ENCODE measurements at regions not wholly inside any gene's neighbourhood (a gene's known extent, or its start where the extent isn't known, plus 50 kb on each side); places are given as distances from the start of the nearest gene placed in this dataset.

DNA sequence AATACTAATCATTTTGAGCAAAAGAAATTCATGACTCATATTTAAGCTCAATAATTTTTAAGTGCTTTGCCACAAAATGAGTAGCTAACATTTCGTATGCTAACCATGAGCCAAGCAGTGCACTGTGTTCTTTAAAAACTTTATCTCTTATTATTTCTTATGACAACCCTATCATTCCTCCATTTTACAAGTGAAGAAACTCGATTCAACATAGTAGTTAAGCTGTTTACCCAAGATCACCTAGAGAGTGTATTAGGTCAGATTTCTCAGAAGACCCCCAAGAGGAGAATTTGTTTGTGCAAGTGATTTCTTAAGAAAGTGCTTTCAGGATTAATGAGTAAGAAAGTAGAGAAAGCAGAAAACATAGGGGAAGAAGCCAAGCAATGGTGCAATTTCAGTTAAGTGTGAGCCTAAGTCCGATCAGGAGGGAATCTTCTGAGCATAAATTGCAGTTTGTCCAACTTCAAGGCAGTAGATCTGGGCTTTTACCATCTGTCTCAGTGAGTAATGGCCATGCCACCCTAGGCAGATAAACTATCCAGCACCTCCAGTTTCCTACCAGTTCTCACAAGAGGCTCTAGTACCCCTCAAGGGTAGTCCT, 202.7 kb downstream of the SCG2 start:
- Histone ChIP-seq H3K4me1 (ENCODE audit: low read depth) (no peaks in the 10 kb centered on the region), H3K4me3 (no peak overlapping the region), H3K36me3 (ENCODE audit: low read depth) (no peaks in the 10 kb centered on the region), H3K9me3 (no peaks in the 10 kb centered on the region)
- ATAC-seq (no peak), DNase-seq (no peak)
- intact Hi-C loops (cut with DNase I, micrococcal nuclease) = no loop called here
- no peak for TF ChIP-seq CTCF (IDR thresholded peaks at IDR 0.05)

DNA sequence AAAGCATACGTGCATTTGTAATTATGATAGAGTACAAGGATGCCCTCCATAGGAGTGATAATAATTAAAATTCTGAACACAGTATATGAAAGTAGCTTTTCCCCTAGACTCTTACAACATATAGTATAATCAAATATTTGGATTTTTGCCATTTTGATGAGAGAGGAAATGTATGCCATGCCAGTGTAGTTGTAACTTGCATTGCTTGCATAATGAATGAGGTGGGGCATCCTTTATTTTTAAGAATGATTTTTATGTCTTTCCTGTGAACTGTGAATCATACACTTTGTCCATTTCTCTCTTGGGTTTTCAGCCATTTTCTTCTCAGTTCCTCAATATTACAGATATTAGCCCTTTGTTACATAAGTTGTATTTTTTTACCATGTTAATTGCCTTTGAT, 197.5 kb downstream of the SCG2 start:
- no peak for TF ChIP-seq CTCF (IDR thresholded peaks at IDR 0.05)
- intact Hi-C loops (cut with DNase I, micrococcal nuclease) = no loop called here

DNA sequence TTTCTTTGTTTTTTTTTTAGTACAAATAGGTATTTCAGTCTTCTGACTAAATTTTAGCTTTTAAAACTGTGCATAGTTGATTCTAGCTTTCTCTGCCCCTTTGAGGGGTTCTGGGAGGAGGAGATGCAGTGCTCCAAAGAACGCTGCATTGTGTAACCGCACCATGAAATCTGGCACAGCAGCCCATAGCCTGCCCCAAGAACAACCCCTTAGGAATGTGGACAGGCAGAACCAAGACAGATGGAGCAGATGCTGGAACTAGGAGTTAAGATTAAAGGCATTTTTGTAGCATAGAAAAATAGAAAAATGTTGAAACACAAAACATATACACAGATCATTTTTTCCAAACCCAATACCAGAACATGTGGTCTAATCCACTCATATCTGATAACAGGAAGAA, 187.5 kb downstream of the SCG2 start:
- no peak for DNase-seq
- no peak for ATAC-seq

More for the DNA sequence above, 197.5 kb downstream of the SCG2 start:
- DNase-seq = no peak
- ATAC-seq = no peak
- Histone ChIP-seq H3K4me3 (no peak overlapping the region), H3K36me3 (ENCODE audit: low read depth) (no peaks in the 10 kb centered on the region), H3K4me1 (ENCODE audit: low read depth) (no peaks in the 10 kb centered on the region), H3K9me3 (no peaks in the 10 kb centered on the region)

DNA sequence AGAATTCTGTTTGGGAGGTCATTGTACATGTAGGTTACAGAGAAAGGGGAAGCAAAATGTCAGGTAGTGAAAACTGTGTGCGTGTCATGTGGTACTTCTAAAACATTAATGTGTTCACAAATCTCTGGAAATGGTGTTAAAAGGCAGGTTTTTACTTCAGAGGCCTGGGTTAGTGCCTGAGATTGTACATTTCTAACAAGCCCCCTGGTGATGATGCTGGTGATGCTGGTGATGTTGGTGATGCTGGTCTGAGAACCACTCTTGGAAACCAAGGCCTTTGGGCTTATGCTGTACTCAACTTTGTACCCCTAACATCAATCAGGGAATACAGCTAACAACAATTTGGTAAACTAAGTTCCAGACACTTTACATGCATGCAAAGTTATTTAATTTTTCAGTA, 187.1 kb downstream of the SCG2 start:
- TF ChIP-seq CTCF (IDR thresholded peaks at IDR 0.05) = no peak
- H3K4me1 ChIP-seq (ENCODE audit: low read depth) = no peaks in the 10 kb centered on the region
- DNase-seq (no peak), ATAC-seq (no peak)
- H3K36me3 ChIP-seq (ENCODE audit: low read depth) = no peaks in the 10 kb centered on the region
- intact Hi-C loops (cut with DNase I, micrococcal nuclease) = no loop called here
- no peak overlapping the region for H3K4me3 ChIP-seq
- no peaks in the 10 kb centered on the region for H3K9me3 ChIP-seq

More for the DNA sequence above, 187.5 kb downstream of the SCG2 start:
- Histone ChIP-seq H3K9me3 (no peaks in the 10 kb centered on the region), H3K36me3 (ENCODE audit: low read depth) (no peaks in the 10 kb centered on the region), H3K4me3 (no peak overlapping the region), H3K4me1 (ENCODE audit: low read depth) (no peaks in the 10 kb centered on the region)
- intact Hi-C loops (cut with DNase I, micrococcal nuclease) = no loop called here
- no peak for TF ChIP-seq CTCF (IDR thresholded peaks at IDR 0.05)

DNA sequence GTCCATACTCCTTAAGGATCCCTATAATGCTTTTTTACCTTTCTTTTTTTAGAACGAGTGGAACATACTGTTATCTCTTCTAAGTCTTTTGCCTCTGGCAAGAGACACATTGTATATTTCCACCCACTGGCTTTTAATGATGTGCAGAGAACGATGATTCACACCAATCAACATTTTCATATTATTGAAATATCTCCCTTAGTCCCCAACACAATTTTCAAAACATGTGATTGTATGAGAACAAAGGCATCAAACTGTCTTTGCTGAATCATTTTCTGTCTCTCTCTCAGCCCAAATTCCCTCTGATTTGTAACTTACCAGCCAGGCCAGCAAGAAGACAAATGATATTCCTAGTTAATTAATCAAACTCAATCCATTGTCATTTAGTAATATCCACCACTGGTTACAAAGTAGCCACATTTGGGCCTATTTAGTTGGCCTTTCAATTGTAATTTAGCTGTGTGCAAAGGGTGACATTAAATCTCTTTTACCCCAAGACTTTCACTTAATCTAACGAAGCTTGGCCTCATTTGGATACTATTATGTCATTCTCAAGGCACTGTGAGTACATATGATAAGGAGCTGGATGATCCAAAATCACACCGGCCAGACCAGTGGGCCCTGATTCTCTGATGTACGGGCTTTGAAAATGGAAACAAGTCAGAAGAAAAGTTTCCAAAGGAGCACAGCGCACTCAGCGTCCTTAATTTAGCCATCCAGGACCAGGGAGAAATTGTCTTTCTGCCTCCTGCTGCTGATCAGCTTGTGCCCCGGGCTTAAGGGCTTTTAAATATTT, 185.1 kb downstream of the SCG2 start:
- no peaks in the 10 kb centered on the region for H3K9me3 ChIP-seq
- DNase-seq = no peak
- no peaks in the 10 kb centered on the region for H3K36me3 ChIP-seq (ENCODE audit: low read depth)
- intact Hi-C loops (cut with DNase I, micrococcal nuclease) = no loop called here
- ATAC-seq = no peak
- no peak for TF ChIP-seq CTCF (IDR thresholded peaks at IDR 0.05)
- H3K4me3 ChIP-seq = no peak overlapping the region
- no peaks in the 10 kb centered on the region for H3K4me1 ChIP-seq (ENCODE audit: low read depth)
